DOHH2 (cell line): ENCODE measurements at regions not wholly inside any gene's neighbourhood (a gene's known extent, or its start where the extent isn't known, plus 50 kb on each side); places are given as distances from the start of the nearest gene placed in this dataset.
A peak's percentile ranks its signal among the peaks of the same experiment; 100 is the strongest.

Source experiments
- H3F3A ChIP-seq: fragments of 200-600 bp; sonication (generic), shearing (Covaris generic); 2 replicates; pipeline ENCODE4 v1.6.0; 2016; ENCODE audit warnings: antibody characterized with exemption, mild to moderate bottlenecking; ENCODE audit not compliant: control insufficient read depth, insufficient read depth
- H3K27ac ChIP-seq: fragments of 200-600 bp; sonication (generic); 2 replicates; pipeline ENCODE4 v1.5.1; 2014; ENCODE audit warnings: low read depth, mild to moderate bottlenecking, low read length, moderate library complexity
- H3K27me3 ChIP-seq: fragments of 200-600 bp; sonication (generic); 2 replicates; pipeline ENCODE4 v1.6.1; 2014; ENCODE audit warnings: mild to moderate bottlenecking, low read length, mixed read lengths; ENCODE audit not compliant: control insufficient read depth
- H3K36me3 ChIP-seq: fragments of 200-600 bp; sonication (generic); 2 replicates; pipeline ENCODE4 v1.6.1; 2014; ENCODE audit warnings: mild to moderate bottlenecking, low read length, moderate library complexity, mixed read lengths; ENCODE audit not compliant: control insufficient read depth
- H3K4me1 ChIP-seq: fragments of 200-600 bp; sonication (generic); 2 replicates; pipeline ENCODE4 v1.6.1; 2014; ENCODE audit warnings: mild to moderate bottlenecking, low read length, mixed read lengths; ENCODE audit not compliant: control insufficient read depth
- H3K4me2 ChIP-seq: fragments of 200-600 bp; sonication (generic); 2 replicates; pipeline ENCODE4 v1.6.0; 2014; ENCODE audit warnings: mild to moderate bottlenecking, low read length, moderate library complexity
- H3K4me3 ChIP-seq: fragments of 200-600 bp; sonication (generic); 2 replicates; pipeline ENCODE4 v1.5.1; 2014; ENCODE audit warnings: mild to moderate bottlenecking, low read length, mixed read lengths
- H3K79me2 ChIP-seq: fragments of 200-600 bp; sonication (generic); 2 replicates; pipeline ENCODE4 v1.6.1; 2014; ENCODE audit warnings: mild to moderate bottlenecking, low read length, mixed read lengths; ENCODE audit not compliant: control insufficient read depth
- H3K9me2 ChIP-seq: fragments of 200-600 bp; sonication (generic); replicated peaks from 2 replicates; pipeline ENCODE4 v1.6.1; 2014; ENCODE audit warnings: mild to moderate bottlenecking, low read length, mixed read lengths; ENCODE audit not compliant: control insufficient read depth
- H3K9me3 ChIP-seq: fragments of 200-600 bp; sonication (generic); 2 replicates; pipeline ENCODE4 v1.6.1; 2014; ENCODE audit warnings: antibody characterized with exemption, low read length, mixed read lengths; ENCODE audit not compliant: control insufficient read depth, insufficient read depth
- H4K20me1 ChIP-seq: fragments of 200-600 bp; sonication (generic); 2 replicates; pipeline ENCODE4 v1.6.0; 2014; ENCODE audit warnings: low read depth, mild to moderate bottlenecking, antibody characterized with exemption, low read length, moderate library complexity; ENCODE audit not compliant: control insufficient read depth, insufficient read depth
- CTCF ChIP-seq: fragments of 200-600 bp; sonication (generic); IDR thresholded peaks from one replicate; pipeline ENCODE4 v1.5.1; 2014; ENCODE audit warnings: antibody characterized with exemption, mild to moderate bottlenecking, low read depth, low read length; ENCODE audit not compliant: poor library complexity, severe bottlenecking
- EZH2phosphoT487 ChIP-seq: fragments of 200-600 bp; sonication (generic); IDR thresholded peaks from 2 replicates; pipeline ENCODE4 v1.6.1; 2017; ENCODE audit warnings: borderline replicate concordance, mild to moderate bottlenecking, antibody characterized with exemption, low read length, moderate library complexity, mixed read lengths

GRCh38 chr3:150303768-150304167 is 104.3 kb upstream of the TSC22D2 start:
- no peak for TF ChIP-seq EZH2phosphoT487
- peak; percentile 43 for TF ChIP-seq CTCF
- Histone ChIP-seq H3K9me3 (no peaks in the 10 kb centered on the region), H3K4me1 (no peaks in the 10 kb centered on the region), H3K9me2 (no peaks in the 10 kb centered on the region), H3K27ac (no peak overlapping the region), H4K20me1 (no peaks in the 10 kb centered on the region), H3K36me3 (no peaks in the 10 kb centered on the region), H3K4me3 (no peak overlapping the region), H3K4me2 (no peak overlapping the region), H3K79me2 (no peaks in the 10 kb centered on the region), H3F3A (no peaks in the 10 kb centered on the region), H3K27me3 (peaks cover 22% of the 10 kb centered on the region)

- Histone ChIP-seq H3K4me3 (no peak overlapping the region), H3F3A (no peaks in the 10 kb centered on the region), H4K20me1 (no peaks in the 10 kb centered on the region), H3K27ac (no peak overlapping the region), H3K36me3 (no peaks in the 10 kb centered on the region), H3K4me1 (peaks cover 3% of the 10 kb centered on the region), H3K9me3 (no peaks in the 10 kb centered on the region), H3K79me2 (no peaks in the 10 kb centered on the region), H3K27me3 (peaks cover 22% of the 10 kb centered on the region), H3K9me2 (no peaks in the 10 kb centered on the region), H3K4me2 (no peak overlapping the region)
- TF ChIP-seq EZH2phosphoT487 (no peak), CTCF (no peak)
Observed at GRCh38 chr3:150302246-150302645, 105.9 kb upstream of the TSC22D2 start.

- Histone ChIP-seq H3K9me2 (no peaks in the 10 kb centered on the region), H3F3A (no peaks in the 10 kb centered on the region), H4K20me1 (no peaks in the 10 kb centered on the region), H3K36me3 (no peaks in the 10 kb centered on the region), H3K27me3 (peaks cover 20% of the 10 kb centered on the region), H3K27ac (no peak overlapping the region), H3K4me3 (no peak overlapping the region), H3K9me3 (no peaks in the 10 kb centered on the region), H3K4me1 (peaks cover 10% of the 10 kb centered on the region), H3K4me2 (no peak overlapping the region), H3K79me2 (no peaks in the 10 kb centered on the region)
- no peak for TF ChIP-seq EZH2phosphoT487
- no peak for TF ChIP-seq CTCF
Observed at GRCh38 chr3:150300852-150301517, 107.1 kb upstream of the TSC22D2 start.
